Endothelial cell (in vitro differentiated cells): ENCODE measurements at regions not wholly inside any gene's neighbourhood (a gene's known extent, or its start where the extent isn't known, plus 50 kb on each side); places are given as distances from the start of the nearest gene placed in this dataset.

Experiments used
- DNase-seq: peaks from one replicate; pipeline ENCODE4 v3.0.0; 2021; ENCODE audit warnings: low spot score
- H3K27ac Mint-ChIP-seq: one replicate; pipeline ENCODE4 v1.8.0; 2021; ENCODE audit warnings: mixed read lengths, inconsistent platforms; ENCODE audit not compliant: unreplicated experiment
- H3K27me3 Mint-ChIP-seq: one replicate; pipeline ENCODE4 v1.8.0; 2021; ENCODE audit warnings: mild to moderate bottlenecking, moderate library complexity, mixed read lengths, inconsistent platforms; ENCODE audit not compliant: unreplicated experiment
- H3K36me3 Mint-ChIP-seq: one replicate; pipeline ENCODE4 v1.8.0; 2021; ENCODE audit warnings: mild to moderate bottlenecking, low read depth, mixed read lengths, inconsistent platforms; ENCODE audit not compliant: unreplicated experiment
- H3K4me1 Mint-ChIP-seq: one replicate; pipeline ENCODE4 v1.8.0; 2021; ENCODE audit warnings: mild to moderate bottlenecking, mixed read lengths, inconsistent platforms; ENCODE audit not compliant: unreplicated experiment
- H3K4me3 Mint-ChIP-seq: one replicate; pipeline ENCODE4 v1.8.0; 2021; ENCODE audit warnings: mild to moderate bottlenecking, mixed read lengths, inconsistent platforms; ENCODE audit not compliant: unreplicated experiment
- H3K9me3 Mint-ChIP-seq: one replicate; pipeline ENCODE4 v1.8.0; 2021; ENCODE audit warnings: mixed read lengths, inconsistent platforms; ENCODE audit not compliant: unreplicated experiment
- CTCF ChIP-seq: fragments of 200-600 bp; sonication (generic); IDR thresholded peaks from one replicate; pipeline ENCODE4 v1.5.0; 2021; ENCODE audit warnings: antibody characterized with exemption; ENCODE audit not compliant: unreplicated experiment

DNA sequence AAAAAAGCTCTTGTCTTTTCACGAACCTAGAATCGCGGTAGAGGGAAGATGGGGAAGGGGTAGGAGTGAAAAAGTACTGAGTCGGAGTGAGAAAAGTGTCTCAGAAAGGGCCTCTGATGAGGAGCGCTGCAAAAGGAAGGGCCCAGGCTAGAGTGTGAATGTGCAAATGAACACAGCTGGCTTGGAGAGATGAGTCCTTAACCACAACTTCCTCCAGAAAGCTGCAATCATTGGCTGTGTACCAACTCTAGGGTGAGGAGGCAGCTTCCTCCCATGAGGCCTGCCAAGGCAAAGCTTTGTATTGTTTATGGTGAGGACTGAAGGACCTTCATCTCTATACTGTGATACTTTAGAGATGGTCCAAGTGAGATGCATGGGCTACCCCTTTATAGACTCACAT lies 566.9 kb upstream of the ANO5 start:
- no peaks in the 10 kb centered on the region for H3K4me1 Mint-ChIP-seq
- DNase-seq = no peak
- H3K27ac Mint-ChIP-seq = no peak overlapping the region
- no peaks in the 10 kb centered on the region for H3K36me3 Mint-ChIP-seq
- no peaks in the 10 kb centered on the region for H3K9me3 Mint-ChIP-seq
- TF ChIP-seq CTCF = no peak
- H3K4me3 Mint-ChIP-seq = no peak overlapping the region
- no peaks in the 10 kb centered on the region for H3K27me3 Mint-ChIP-seq

GRCh38 chr11:21628641-21629040 lies 564.2 kb upstream of the ANO5 start:
- H3K9me3 Mint-ChIP-seq = no peaks in the 10 kb centered on the region
- no peaks in the 10 kb centered on the region for H3K27me3 Mint-ChIP-seq
- no peak overlapping the region for H3K4me3 Mint-ChIP-seq
- no peaks in the 10 kb centered on the region for H3K4me1 Mint-ChIP-seq
- no peak for DNase-seq
- no peak for TF ChIP-seq CTCF
- H3K36me3 Mint-ChIP-seq = no peaks in the 10 kb centered on the region
- H3K27ac Mint-ChIP-seq = no peak overlapping the region

DNA sequence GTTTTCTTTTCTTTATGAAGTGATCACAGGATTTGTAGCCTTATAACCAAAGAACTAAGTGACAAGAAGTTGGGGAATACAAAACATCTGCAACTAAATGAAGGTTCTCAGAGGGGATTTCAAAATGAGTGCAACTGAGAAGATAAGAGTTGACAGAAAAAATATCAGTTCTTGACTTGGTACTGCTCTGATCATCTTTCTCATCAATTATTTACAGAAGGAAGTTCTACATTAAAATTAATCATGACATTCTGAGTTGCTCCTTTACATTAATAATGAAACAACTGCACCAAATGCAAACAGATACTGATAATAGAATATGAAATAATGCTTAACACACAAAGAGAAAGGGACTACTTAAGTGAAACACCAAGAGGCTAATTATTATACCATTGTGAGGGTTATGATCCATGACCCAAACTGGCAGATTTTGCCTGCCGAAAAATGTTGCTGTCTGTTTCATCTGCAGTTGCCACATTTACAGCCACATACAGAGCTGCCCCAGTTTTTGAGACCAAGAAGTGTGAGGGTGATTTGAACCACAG lies 561.9 kb upstream of the ANO5 start:
- Mint-ChIP-seq H3K36me3 (no peaks in the 10 kb centered on the region), H3K4me3 (no peak overlapping the region), H3K9me3 (no peaks in the 10 kb centered on the region), H3K27me3 (no peaks in the 10 kb centered on the region), H3K4me1 (no peaks in the 10 kb centered on the region), H3K27ac (no peak overlapping the region)
- DNase-seq = no peak
- TF ChIP-seq CTCF = no peak

GRCh38 chr11:21631991-21632390 lies 560.9 kb upstream of the ANO5 start:
- H3K27ac Mint-ChIP-seq = no peak overlapping the region
- no peaks in the 10 kb centered on the region for H3K9me3 Mint-ChIP-seq
- no peaks in the 10 kb centered on the region for H3K36me3 Mint-ChIP-seq
- H3K4me1 Mint-ChIP-seq = no peaks in the 10 kb centered on the region
- H3K4me3 Mint-ChIP-seq = no peak overlapping the region
- no peaks in the 10 kb centered on the region for H3K27me3 Mint-ChIP-seq
- DNase-seq = no peak
- TF ChIP-seq CTCF = no peak

GRCh38 chr11:21634491-21634890 lies 558.4 kb upstream of the ANO5 start:
- Mint-ChIP-seq H3K27me3 (no peaks in the 10 kb centered on the region), H3K36me3 (no peaks in the 10 kb centered on the region), H3K4me3 (no peak overlapping the region), H3K9me3 (no peaks in the 10 kb centered on the region), H3K27ac (no peak overlapping the region), H3K4me1 (no peaks in the 10 kb centered on the region)
- DNase-seq = no peak
- TF ChIP-seq CTCF = no peak
